GM12878 (cell line): ENCODE measurements at regions not wholly inside any gene's neighbourhood (a gene's known extent, or its start where the extent isn't known, plus 50 kb on each side); places are given as distances from the start of the nearest gene placed in this dataset.

Source experiments
- ATAC-seq: fragments of 200-7000 bp; cut with Tn5 transposase; 3 replicates; pipeline ENCODE4 v1.9.1; 2020; ENCODE audit warnings: mild to moderate bottlenecking, moderate library complexity
- BruUV-seq: library from RNA; stranded (reverse); fragments of 400-500 nt; replicated peaks from 2 replicates; lab custom pipeline; 2021; lab: Mats Ljungman, UMichigan
- CTCF ChIA-PET: fragments of 300-600 bp; sonication (Branson Sonifier 250); formaldehyde crosslinking; extraction: SDS; loops from one replicate; lab custom pipeline; 2021; ENCODE audit warnings: inconsistent platforms; lab: Yijun Ruan, JAX
- POLR2A ChIA-PET: fragments of 350-600 bp; formaldehyde crosslinking; extraction: SDS; loops from one replicate; lab custom pipeline; 2021; ENCODE audit warnings: inconsistent platforms; lab: Charles Lee
- RAD21 ChIA-PET: fragments of 300-600 bp; sonication (Branson Sonifier 250); formaldehyde crosslinking; loops from one replicate; lab custom pipeline; 2023; ENCODE audit warnings: antibody characterized with exemption; ENCODE audit not compliant: unreplicated experiment; lab: Charles Lee
- SMC1A ChIA-PET: fragments of 300-600 bp; sonication (Branson Sonifier 250); formaldehyde crosslinking; loops from one replicate; lab custom pipeline; 2023; ENCODE audit not compliant: unreplicated experiment, uncharacterized antibody; lab: Charles Lee
- DNase-seq: peaks from one replicate; pipeline ENCODE4 v3.0.0-alpha.2; 2011; ENCODE audit warnings: low read depth, low spot score
- FAIRE-seq: peaks from 3 replicates; lab custom pipeline; 2011; peaks lifted over from hg19 to GRCh38; lab: Jason Lieb, UNC
- H2AFZ ChIP-seq: 2 replicates; pipeline ENCODE4 v1.6.0; 2011; ENCODE audit warnings: low read depth, low read length, control low read depth; ENCODE audit not compliant: control insufficient read depth
- H3K27ac ChIP-seq: 2 replicates; pipeline ENCODE4 v1.5.1; 2011; ENCODE audit warnings: control low read depth; ENCODE audit not compliant: control insufficient read depth, insufficient read depth
- H3K27me3 ChIP-seq, 2 experiments: replicated peaks in 1 of 2; 2 replicates each; pipeline versions ENCODE4 v1.6.0 to v1.6.1; 2011; ENCODE audit warnings: low read length in 1 of 2; ENCODE audit not compliant: control insufficient read depth in 2 of 2, insufficient read depth in 2 of 2
- H3K36me3 ChIP-seq, 2 experiments: 2 replicates each; pipeline ENCODE4 v1.5.1; 2011; ENCODE audit warnings: low read length in 1 of 2; ENCODE audit not compliant: control insufficient read depth in 2 of 2, insufficient read depth in 2 of 2
- H3K4me1 ChIP-seq: 2 replicates; pipeline ENCODE4 v1.6.1; 2011; ENCODE audit warnings: mild to moderate bottlenecking, low read length, moderate library complexity, mixed read lengths; ENCODE audit not compliant: control insufficient read depth, insufficient read depth
- H3K4me2 ChIP-seq: 2 replicates; pipeline ENCODE4 v1.6.0; 2011; ENCODE audit warnings: control low read depth; ENCODE audit not compliant: control insufficient read depth, insufficient read depth
- H3K4me3 ChIP-seq: fragments of 200-600 bp; sonication (generic); 2 replicates; pipeline ENCODE4 v1.5.1; 2016
- H3K79me2 ChIP-seq: 2 replicates; pipeline ENCODE4 v1.6.0; 2011; ENCODE audit warnings: low read length; ENCODE audit not compliant: control insufficient read depth, insufficient read depth
- H3K9ac ChIP-seq: 2 replicates; pipeline ENCODE4 v1.8.0; 2011; ENCODE audit warnings: low read length, control low read depth, mixed read lengths; ENCODE audit not compliant: control insufficient read depth, insufficient read depth
- H3K9me3 ChIP-seq: replicated peaks from 3 replicates; pipeline ENCODE4 v1.5.1; 2011; ENCODE audit warnings: mild to moderate bottlenecking, low read length; ENCODE audit not compliant: control insufficient read depth, insufficient read depth
- H4K20me1 ChIP-seq: 2 replicates; pipeline ENCODE4 v1.6.0; 2011; ENCODE audit not compliant: control insufficient read depth, insufficient read depth
- ATF2 ChIP-seq: IDR thresholded peaks from 2 replicates; pipeline ENCODE4 v1.6.1; 2012; ENCODE audit warnings: low read length, inconsistent platforms
- BACH1 ChIP-seq: fragments of 450-650 bp; IDR thresholded peaks from 2 replicates; pipeline ENCODE4 v1.6.1; 2017; ENCODE audit warnings: mild to moderate bottlenecking, borderline replicate concordance
- CBX3 ChIP-seq: fragments of 200-600 bp; sonication (generic); IDR thresholded peaks from 2 replicates; pipeline ENCODE4 v1.6.1; 2016; ENCODE audit warnings: low read depth, borderline replicate concordance
- E2F4 ChIP-seq: IDR thresholded peaks from 2 replicates; pipeline ENCODE4 v1.6.1; 2012; ENCODE audit warnings: low read depth, low read length, improper control_type of control experiment
- GATAD2B ChIP-seq: fragments of 450-650 bp; conservative IDR thresholded peaks from 2 replicates; pipeline ENCODE4 v1.6.1; 2017; ENCODE audit warnings: low read depth, mild to moderate bottlenecking, moderate library complexity
- NBN ChIP-seq: fragments of 450-650 bp; IDR thresholded peaks from 2 replicates; pipeline ENCODE4 v1.6.1; 2016
- RUNX3 ChIP-seq: IDR thresholded peaks from 2 replicates; pipeline ENCODE4 v1.6.1; 2012; ENCODE audit warnings: low read length, inconsistent platforms
- SMAD5 ChIP-seq: IDR thresholded peaks from 2 replicates; pipeline ENCODE4 v1.6.1; 2016; ENCODE audit warnings: antibody characterized with exemption, low read depth
- STAT3 ChIP-seq: IDR thresholded peaks from 2 replicates; pipeline ENCODE4 v1.6.1; 2011; ENCODE audit warnings: low read depth, low read length, improper control_type of control experiment
- ZNF384 ChIP-seq: IDR thresholded peaks from 2 replicates; pipeline ENCODE4 v1.6.1; 2012; ENCODE audit warnings: low read depth, mild to moderate bottlenecking, low read length, improper control_type of control experiment, borderline replicate concordance
- WGBS: methylation state at CpG from one replicate; pipeline ENCODE4 v1.1.6; 2016; ENCODE audit warnings: low lambda C conversion rate; ENCODE audit not compliant: insufficient replicate concordance, insufficient coverage; ENCODE audit errors: missing lambda C conversion rate; 5-methylcytosine and 5-hydroxymethylcytosine counted together
- in situ Hi-C: fragments of 300-500 bp; cut with MboI; formaldehyde crosslinking; loops from 9 replicates; pipeline ENCODE4 v1.14.3; 2018; ENCODE audit warnings: mixed read lengths
- intact Hi-C: fragments of 100-400 bp; cut with micrococcal nuclease; formaldehyde crosslinking; loops from one replicate; pipeline ENCODE4 v1.14.2; 2022; ENCODE audit not compliant: unreplicated experiment

- ChIA-PET CTCF (no interaction called here), SMC1A (no interaction called here), RAD21 (no interaction called here), POLR2A (no interaction called here)
- no peaks in the 10 kb centered on the region for H3K36me3 ChIP-seq
- ATAC-seq: no peak
- H3K9me3 ChIP-seq: no peaks in the 10 kb centered on the region; the same call in 1 of the 3 replicates
- intact Hi-C loops (no loop called here), in situ Hi-C loops (no loop called here)
- no peak overlapping the region for H3K9ac ChIP-seq
- H3K4me1 ChIP-seq: no peaks in the 10 kb centered on the region
- WGBS: 24% methylated on average over 4 of the region's 4 CpGs
- no TSS peak for BruUV-seq
- no peak for DNase-seq
- H3K4me3 ChIP-seq: no peak overlapping the region
- FAIRE-seq: no peak
- H4K20me1 ChIP-seq: no peaks in the 10 kb centered on the region
- no peak overlapping the region for H3K4me2 ChIP-seq
- H3K27me3 ChIP-seq: no peaks in the 10 kb centered on the region
- no peaks in the 10 kb centered on the region for H3K79me2 ChIP-seq
- no peak overlapping the region for H2AFZ ChIP-seq
- no peak for TF ChIP-seq CBX3
- TF ChIP-seq NBN: no peak
- no peak for TF ChIP-seq RUNX3
- no peak for TF ChIP-seq ZNF384
- TF ChIP-seq ATF2: no peak
- TF ChIP-seq STAT3: no peak
- TF ChIP-seq BACH1: no peak
- TF ChIP-seq GATAD2B: no peak
- no peak for TF ChIP-seq E2F4
- TF ChIP-seq SMAD5: no peak
- H3K27ac ChIP-seq: no peak overlapping the region
These were observed 830.8 kb upstream of the AUTS2 start for GRCh38 chr7:68767462-68767861.
